Uterus (tissue), 3 donors: ENCODE measurements at regions not wholly inside any gene's neighbourhood (a gene's known extent, or its start where the extent isn't known, plus 50 kb on each side); places are given as distances from the start of the nearest gene placed in this dataset.

Experiments
- DNase-seq, 2 donors: peaks; one replicate each; pipeline ENCODE4 v3.0.0-alpha.2; 2019 to 2020
- H3K27ac ChIP-seq, 2 donors: fragments of 200-600 bp; sonication (generic); 1 replicate in 1 of 2; 2 replicates in 1 of 2; pipeline ENCODE4 v1.5.1; 2016 to 2018
- H3K27me3 ChIP-seq, 2 donors: fragments of 200-600 bp; sonication (generic); one replicate each; pipeline ENCODE4 v1.5.1; 2018 to 2019; ENCODE audit warnings: control low read depth in 1 of 2
- H3K36me3 ChIP-seq, 2 donors: fragments of 200-600 bp; sonication (generic); one replicate each; pipeline ENCODE4 v1.5.1; 2019; ENCODE audit warnings: control low read depth in 1 of 2
- H3K4me1 ChIP-seq, 2 donors: fragments of 200-600 bp; sonication (generic); one replicate each; pipeline ENCODE4 v1.5.1; 2018 to 2019; ENCODE audit warnings: control low read depth in 1 of 2
- H3K4me3 ChIP-seq, 2 donors: fragments of 200-600 bp; sonication (generic); 1 replicate in 1 of 2; 2 replicates in 1 of 2; pipeline ENCODE4 v1.5.1; 2018 to 2019; ENCODE audit warnings: mild to moderate bottlenecking in 1 of 2
- H3K9me3 ChIP-seq, 2 donors: fragments of 200-600 bp; sonication (generic); one replicate each; pipeline ENCODE4 v1.5.1; 2019; ENCODE audit warnings: control low read depth in 1 of 2
- CTCF ChIP-seq, 4 experiments: fragments of 200-600 bp in 2 of 4; fragments of 450-650 bp in 2 of 4; sonication (generic) in 2 of 4; IDR thresholded peaks; one replicate each; pipeline ENCODE4 v1.5.1; 2016 to 2019; ENCODE audit warnings: antibody characterized with exemption in 4 of 4, mild to moderate bottlenecking in 2 of 4, moderate library complexity in 1 of 4
- POLR2A ChIP-seq, 2 donors: fragments of 450-650 bp; IDR thresholded peaks; one replicate each; pipeline ENCODE4 v1.6.1; 2016; ENCODE audit warnings: antibody characterized with exemption in 2 of 2, mild to moderate bottlenecking in 1 of 2, moderate library complexity in 1 of 2
- intact Hi-C: fragments of 100-400 bp; cut with DNase I; formaldehyde crosslinking; loops from one replicate; pipeline ENCODE4 v1.15.1; 2023; ENCODE audit warnings: low total_unique reads
- donor health status: DM: yes; HTN: yes; CAD: no.

DNA sequence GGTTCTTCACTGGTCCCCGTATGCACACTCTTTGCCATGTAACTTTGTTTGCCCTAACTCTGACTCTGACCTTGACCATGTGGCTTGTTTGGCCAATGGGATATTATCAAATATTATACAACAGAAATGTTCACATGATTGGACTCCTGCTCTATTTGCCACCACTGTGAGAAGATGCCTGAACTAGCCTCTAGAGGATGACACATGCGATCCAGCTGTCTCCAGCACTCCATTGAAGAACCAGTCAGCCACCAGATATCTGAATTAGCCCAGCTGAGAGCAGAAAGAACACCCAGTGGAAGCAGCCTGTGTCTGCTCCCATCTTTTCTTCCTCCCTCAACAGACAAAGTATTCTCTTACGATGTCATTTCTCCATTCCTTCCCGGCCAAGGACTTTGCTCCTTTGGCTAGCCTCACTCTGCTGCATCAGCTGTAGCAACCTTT lies 412.1 kb downstream of the IRS1 start:
- TF ChIP-seq CTCF (IDR thresholded peaks at IDR 0.05) (no peak), POLR2A (IDR thresholded peaks at IDR 0.05) (no peak)
- intact Hi-C loops, result no loop called here
- H3K9me3 ChIP-seq, result no peaks in the 10 kb centered on the region
- H3K36me3 ChIP-seq, result no peaks in the 10 kb centered on the region
- H3K4me1 ChIP-seq, result no peaks in the 10 kb centered on the region
- DNase-seq, result no peak
- H3K27ac ChIP-seq, result no peak overlapping the region
- H3K4me3 ChIP-seq, result no peak overlapping the region
- no peaks in the 10 kb centered on the region for H3K27me3 ChIP-seq

GRCh38 chr2:226383461-226383860 lies 416.2 kb downstream of the IRS1 start:
- H3K4me1 ChIP-seq, result no peaks in the 10 kb centered on the region
- intact Hi-C loops, result no loop called here
- TF ChIP-seq CTCF (IDR thresholded peaks at IDR 0.05), result no peak
- TF ChIP-seq POLR2A (IDR thresholded peaks at IDR 0.05), result no peak
- H3K27ac ChIP-seq, result no peak overlapping the region
- no peaks in the 10 kb centered on the region for H3K9me3 ChIP-seq
- H3K36me3 ChIP-seq, result no peaks in the 10 kb centered on the region
- DNase-seq, result no peak
- H3K4me3 ChIP-seq, result no peak overlapping the region
- no peaks in the 10 kb centered on the region for H3K27me3 ChIP-seq

- intact Hi-C loops, result no loop called here
- DNase-seq, result no peak
- no peaks in the 10 kb centered on the region for H3K9me3 ChIP-seq
Observed at GRCh38 chr2:226380679-226381078, 418.9 kb downstream of the IRS1 start.

GRCh38 chr2:226378753-226379705 lies 420.6 kb downstream of the IRS1 start:
- Histone ChIP-seq H3K4me3 (no peak overlapping the region), H3K36me3 (no peaks in the 10 kb centered on the region), H3K27me3 (no peaks in the 10 kb centered on the region), H3K27ac (peak overlapping the region; percentile 23 to 43), H3K9me3 (no peaks in the 10 kb centered on the region), H3K4me1 (no peaks in the 10 kb centered on the region)
- TF ChIP-seq CTCF (IDR thresholded peaks at IDR 0.05) (no peak), POLR2A (IDR thresholded peaks at IDR 0.05) (no peak)
- intact Hi-C loops, result no loop called here
- no peak for DNase-seq

More at GRCh38 chr2:226380679-226381078, 418.9 kb downstream of the IRS1 start:
- H3K36me3 ChIP-seq, result no peaks in the 10 kb centered on the region
- H3K27ac ChIP-seq, result no peak overlapping the region
- H3K27me3 ChIP-seq, result no peaks in the 10 kb centered on the region
- no peak overlapping the region for H3K4me3 ChIP-seq
- no peaks in the 10 kb centered on the region for H3K4me1 ChIP-seq
- no peak for TF ChIP-seq POLR2A (IDR thresholded peaks at IDR 0.05)
- no peak for TF ChIP-seq CTCF (IDR thresholded peaks at IDR 0.05)

DNA sequence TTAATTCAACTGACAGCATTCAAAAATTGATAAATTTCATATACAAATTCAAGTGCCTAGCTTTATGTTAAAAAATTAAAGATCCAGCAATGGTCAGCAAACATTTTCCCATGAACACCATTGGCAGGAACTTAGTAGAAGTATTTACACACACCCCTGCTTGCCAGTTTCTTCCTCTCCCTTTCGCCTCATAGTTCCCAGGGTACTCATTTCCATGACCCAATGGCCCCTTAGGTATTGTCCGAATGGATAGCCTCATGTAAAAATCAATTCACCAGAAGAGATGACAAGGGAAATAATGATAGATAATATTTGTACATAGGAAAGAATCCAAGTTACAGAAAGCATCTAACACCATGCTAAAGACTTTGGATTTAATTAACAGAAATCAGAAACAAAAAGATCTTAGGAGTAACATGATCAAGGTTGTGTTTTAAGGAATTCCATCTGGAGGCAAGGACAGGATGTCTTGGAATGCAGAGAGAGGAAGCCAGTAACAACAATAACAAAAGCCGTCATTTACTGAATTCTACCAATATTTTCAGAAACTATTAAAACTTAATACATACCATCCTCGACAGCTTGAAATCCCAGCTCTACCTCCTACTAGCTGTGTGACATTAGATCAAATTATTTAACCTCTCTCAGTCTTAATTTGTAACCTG lies 423.0 kb downstream of the IRS1 start:
- no peak for TF ChIP-seq POLR2A (IDR thresholded peaks at IDR 0.05)
- no peaks in the 10 kb centered on the region for H3K27me3 ChIP-seq
- H3K4me1 ChIP-seq, result no peaks in the 10 kb centered on the region
- H3K27ac ChIP-seq, result no peak overlapping the region
- H3K9me3 ChIP-seq, result no peaks in the 10 kb centered on the region
- no peak overlapping the region for H3K4me3 ChIP-seq
- intact Hi-C loops, result no loop called here
- DNase-seq, result no peak
- no peaks in the 10 kb centered on the region for H3K36me3 ChIP-seq
